HepG2 (cell line): ENCODE measurements at regions not wholly inside any gene's neighbourhood (a gene's known extent, or its start where the extent isn't known, plus 50 kb on each side); places are given as distances from the start of the nearest gene placed in this dataset.

Experiments used
- ATAC-seq: fragments of 200-7000 bp; cut with Tn5 transposase; 3 replicates; pipeline ENCODE4 v1.9.1; 2020; ENCODE audit warnings: mild to moderate bottlenecking, moderate library complexity
- BruUV-seq: library from RNA; stranded (reverse); fragments of 400-500 nt; replicated peaks from 2 replicates; lab custom pipeline; 2021; lab: Mats Ljungman, UMichigan
- CTCF ChIA-PET: fragments of 300-600 bp; formaldehyde crosslinking; extraction: SDS; loops from one replicate; lab custom pipeline; 2021; ENCODE audit warnings: low total read pairs, inconsistent platforms, low intra/inter-chr PET ratio; lab: Yijun Ruan, JAX
- POLR2A ChIA-PET: fragments of 350-600 bp; sonication (Branson Sonifier 250); formaldehyde crosslinking; loops from one replicate; lab custom pipeline; 2020; ENCODE audit warnings: antibody characterized with exemption, inconsistent platforms; lab: Yijun Ruan, JAX
- DNase-seq: peaks from one replicate; pipeline ENCODE4 v3.0.0-alpha.2; 2015; ENCODE audit warnings: low spot score
- FAIRE-seq: peaks from 3 replicates; lab custom pipeline; 2011; peaks lifted over from hg19 to GRCh38; lab: Jason Lieb, UNC
- H2AFZ ChIP-seq: one replicate; pipeline ENCODE4 v1.6.1; 2011; ENCODE audit warnings: low read length, inconsistent platforms
- H3K27ac ChIP-seq: fragments of 300-600 bp; 3 replicates; pipeline ENCODE4 v1.8.0; 2011; ENCODE audit warnings: mixed run types, mild to moderate bottlenecking, mixed read lengths, low read length, inconsistent platforms; ENCODE audit not compliant: insufficient read depth; ENCODE audit errors: extremely low read length
- H3K27me3 ChIP-seq, 2 experiments: fragments of 200-600 bp in 1 of 2; 2 replicates in 1 of 2; 3 replicates in 1 of 2; pipeline versions ENCODE4 v1.6.0 to v1.8.0; 2011; ENCODE audit warnings: low read length in 2 of 2, mild to moderate bottlenecking in 2 of 2, moderate library complexity in 2 of 2, inconsistent platforms in 1 of 2; ENCODE audit not compliant: insufficient read depth in 2 of 2, control insufficient read depth in 1 of 2
- H3K36me3 ChIP-seq, 2 experiments: fragments of 200-600 bp in 1 of 2; replicated peaks in 1 of 2; 2 replicates in 1 of 2; 3 replicates in 1 of 2; pipeline versions ENCODE4 v1.5.1 to v1.8.0; 2011; ENCODE audit warnings: low read length in 2 of 2, inconsistent platforms in 1 of 2; ENCODE audit not compliant: insufficient read depth in 2 of 2, control insufficient read depth in 1 of 2
- H3K4me1 ChIP-seq: 2 replicates; pipeline ENCODE4 v1.5.1; 2012; ENCODE audit warnings: low read length, inconsistent platforms; ENCODE audit not compliant: insufficient read depth
- H3K4me2 ChIP-seq: 2 replicates; pipeline ENCODE4 v1.6.0; 2011; ENCODE audit warnings: low read depth, low read length, inconsistent platforms
- H3K4me3 ChIP-seq, 3 experiments: fragments of 200-600 bp in 1 of 3; sonication (generic), shearing (Covaris generic) in 1 of 3; replicated peaks in 1 of 3; 2 replicates each; pipeline ENCODE4 v1.5.1; 2011 to 2016; ENCODE audit warnings: low read length in 3 of 3, inconsistent platforms in 2 of 3, low read depth in 2 of 3, mild to moderate bottlenecking in 2 of 3, control low read depth in 1 of 3, mixed read lengths in 1 of 3; ENCODE audit not compliant: insufficient read depth in 1 of 3
- H3K79me2 ChIP-seq: one replicate; pipeline ENCODE4 v1.6.1; 2011; ENCODE audit warnings: low read length, inconsistent platforms; ENCODE audit not compliant: insufficient read depth
- H3K9ac ChIP-seq: 2 replicates; pipeline ENCODE4 v1.6.0; 2011; ENCODE audit warnings: mild to moderate bottlenecking, low read depth, low read length, inconsistent platforms; ENCODE audit not compliant: insufficient read depth
- H3K9me3 ChIP-seq: 2 replicates; pipeline ENCODE4 v1.5.1; 2012; ENCODE audit warnings: mild to moderate bottlenecking, low read length
- H4K20me1 ChIP-seq: 2 replicates; pipeline ENCODE4 v1.6.0; 2011; ENCODE audit warnings: inconsistent platforms, mild to moderate bottlenecking, low read length, moderate library complexity; ENCODE audit not compliant: insufficient read depth
- ARNT2 ChIP-seq: sonication (generic); formaldehyde crosslinking; IDR thresholded peaks from 2 replicates; pipeline ENCODE4 v1.8.0; 2022; ENCODE audit warnings: mild to moderate bottlenecking, low read depth, missing genetic modification reagents, moderate library complexity
- GPBP1L1 ChIP-seq: sonication (generic); formaldehyde crosslinking; IDR thresholded peaks from 2 replicates; pipeline ENCODE4 v1.5.0; 2020; ENCODE audit warnings: mild to moderate bottlenecking, missing genetic modification reagents
- JDP2 ChIP-seq: sonication (generic); formaldehyde crosslinking; IDR thresholded peaks from 2 replicates; pipeline ENCODE4 v1.8.1; 2022; ENCODE audit warnings: missing genetic modification reagents, borderline replicate concordance
- KDM5A ChIP-seq: fragments of 200-600 bp; sonication (generic); IDR thresholded peaks from 2 replicates; pipeline ENCODE4 v1.7.0; 2018; ENCODE audit warnings: antibody characterized with exemption, mild to moderate bottlenecking, low read length, borderline replicate concordance
- ZMAT3 ChIP-seq: sonication (generic); formaldehyde crosslinking; conservative IDR thresholded peaks from 2 replicates; pipeline ENCODE4 v1.7.0; 2021; ENCODE audit warnings: missing genetic modification reagents
- ZNF274 ChIP-seq: sonication (generic); formaldehyde crosslinking; IDR thresholded peaks from 2 replicates; pipeline ENCODE4 v1.5.1; 2020; ENCODE audit warnings: mild to moderate bottlenecking, missing genetic modification reagents
- ZNF782 ChIP-seq: sonication (generic); formaldehyde crosslinking; IDR thresholded peaks from 2 replicates; pipeline ENCODE4 v1.4.0; 2020; ENCODE audit warnings: missing genetic modification reagents, mild to moderate bottlenecking, borderline replicate concordance
- WGBS: methylation state at CpG from one replicate; pipeline ENCODE4 v1.1.6; 2017; ENCODE audit warnings: low lambda C conversion rate; 5-methylcytosine and 5-hydroxymethylcytosine counted together
- in situ Hi-C: cut with HindIII; loops from 2 replicates; pipeline ENCODE4 v1.10.0; 2017; ENCODE audit warnings: low pct_unique_long_range_greater_than_20kb; ENCODE audit not compliant: extremely low pct_ligation_motif_present
- intact Hi-C: fragments of 100-400 bp; cut with micrococcal nuclease; formaldehyde crosslinking; loops from one replicate; pipeline ENCODE4 v1.10.0; 2022; ENCODE audit not compliant: unreplicated experiment
- TF ChIP-seq, protein P1 (sequence below): sonication (generic); formaldehyde crosslinking; IDR thresholded peaks from 2 replicates; pipeline ENCODE4 v1.4.0; 2020; ENCODE audit warnings: missing genetic modification reagents

DNA sequence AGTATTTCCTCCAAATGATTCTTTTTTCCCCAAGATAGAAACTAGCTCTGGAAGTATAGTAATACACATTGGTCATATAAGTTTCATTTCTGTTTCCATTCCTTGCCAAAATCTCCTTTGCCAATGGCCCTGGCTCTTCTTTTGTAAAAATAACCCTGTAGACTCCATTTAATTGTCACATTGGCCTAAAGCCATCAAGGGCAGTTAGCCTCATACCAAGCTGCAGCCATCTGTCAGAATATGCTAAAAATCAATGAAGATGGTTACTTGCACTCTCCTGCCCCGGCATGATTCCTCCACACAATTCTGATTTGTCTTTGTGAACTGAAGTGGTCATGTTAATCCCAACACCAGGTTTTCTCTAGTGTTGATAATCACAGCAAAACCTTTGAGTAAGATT is 380.5 kb downstream of the SH2D1A start:
- no peaks in the 10 kb centered on the region for H3K36me3 ChIP-seq
- 0% methylated on average over 1 of the region's 1 CpG for WGBS
- ChIA-PET CTCF (no interaction called here), POLR2A (no interaction called here)
- no peaks in the 10 kb centered on the region for H3K9me3 ChIP-seq
- H3K9ac ChIP-seq = no peak overlapping the region
- no peak overlapping the region for H3K4me3 ChIP-seq
- in situ Hi-C loops (no loop called here), intact Hi-C loops (no loop called here)
- no peaks in the 10 kb centered on the region for H3K79me2 ChIP-seq
- no peaks in the 10 kb centered on the region for H3K4me1 ChIP-seq
- no peak overlapping the region for H3K27ac ChIP-seq
- no peak overlapping the region for H2AFZ ChIP-seq
- BruUV-seq = no TSS peak
- H4K20me1 ChIP-seq = no peaks in the 10 kb centered on the region
- TF ChIP-seq, protein P1, sequence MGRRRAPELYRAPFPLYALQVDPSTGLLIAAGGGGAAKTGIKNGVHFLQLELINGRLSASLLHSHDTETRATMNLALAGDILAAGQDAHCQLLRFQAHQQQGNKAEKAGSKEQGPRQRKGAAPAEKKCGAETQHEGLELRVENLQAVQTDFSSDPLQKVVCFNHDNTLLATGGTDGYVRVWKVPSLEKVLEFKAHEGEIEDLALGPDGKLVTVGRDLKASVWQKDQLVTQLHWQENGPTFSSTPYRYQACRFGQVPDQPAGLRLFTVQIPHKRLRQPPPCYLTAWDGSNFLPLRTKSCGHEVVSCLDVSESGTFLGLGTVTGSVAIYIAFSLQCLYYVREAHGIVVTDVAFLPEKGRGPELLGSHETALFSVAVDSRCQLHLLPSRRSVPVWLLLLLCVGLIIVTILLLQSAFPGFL (CRISPR knock-in tag) = no peak
- no peak for TF ChIP-seq ZNF782 (CRISPR knock-in tag)
- no peak for TF ChIP-seq ZMAT3 (CRISPR knock-in tag)
- no peak for TF ChIP-seq GPBP1L1
- TF ChIP-seq ARNT2 (CRISPR knock-in tag) = no peak
- TF ChIP-seq JDP2 (CRISPR knock-in tag) = no peak
- no peak for TF ChIP-seq KDM5A
- no peak for TF ChIP-seq ZNF274 (CRISPR knock-in tag)
- no peak overlapping the region for H3K4me2 ChIP-seq
- FAIRE-seq = no peak
- H3K27me3 ChIP-seq = no peaks in the 10 kb centered on the region
- no peak for DNase-seq
- no peak for ATAC-seq
